Brain microvascular endothelial cell (primary cell): ENCODE measurements at regions not wholly inside any gene's neighbourhood (a gene's known extent, or its start where the extent isn't known, plus 50 kb on each side); places are given as distances from the start of the nearest gene placed in this dataset.
A peak's percentile ranks its signal among the peaks of the same experiment; 100 is the strongest.

Experiments used
- DNase-seq: peaks from one replicate; pipeline ENCODE4 v3.0.0-alpha.2; 2020
- H3K27ac ChIP-seq: fragments of 250-450 bp; sonication (Bioruptor Pico); 2 replicates; pipeline ENCODE4 v1.5.1; 2020; ENCODE audit warnings: mild to moderate bottlenecking, moderate library complexity
- H3K27me3 ChIP-seq: fragments of 250-450 bp; sonication (Bioruptor Pico); replicated peaks from 2 replicates; pipeline ENCODE4 v1.5.1; 2020; ENCODE audit warnings: mild to moderate bottlenecking
- H3K36me3 ChIP-seq: fragments of 250-450 bp; sonication (Bioruptor Pico); replicated peaks from 2 replicates; pipeline ENCODE4 v1.5.1; 2020; ENCODE audit warnings: mild to moderate bottlenecking
- H3K4me3 ChIP-seq: 2 replicates; pipeline ENCODE4 v1.5.1; 2011; ENCODE audit warnings: low read depth, mild to moderate bottlenecking, control low read depth, low read length, moderate library complexity
- in situ Hi-C: cut with HindIII; loops from 2 replicates; pipeline ENCODE4 v1.10.0; 2017; ENCODE audit warnings: low sequenced_read_pairs, low pct_ligation_motif_present
- TF ChIP-seq, protein P1 (sequence below): IDR thresholded peaks from 2 replicates; pipeline ENCODE4 v1.5.1; 2011; ENCODE audit warnings: low read depth, mild to moderate bottlenecking, moderate library complexity, low read length, control low read depth, inconsistent platforms; ENCODE audit errors: missing control alignments

DNA sequence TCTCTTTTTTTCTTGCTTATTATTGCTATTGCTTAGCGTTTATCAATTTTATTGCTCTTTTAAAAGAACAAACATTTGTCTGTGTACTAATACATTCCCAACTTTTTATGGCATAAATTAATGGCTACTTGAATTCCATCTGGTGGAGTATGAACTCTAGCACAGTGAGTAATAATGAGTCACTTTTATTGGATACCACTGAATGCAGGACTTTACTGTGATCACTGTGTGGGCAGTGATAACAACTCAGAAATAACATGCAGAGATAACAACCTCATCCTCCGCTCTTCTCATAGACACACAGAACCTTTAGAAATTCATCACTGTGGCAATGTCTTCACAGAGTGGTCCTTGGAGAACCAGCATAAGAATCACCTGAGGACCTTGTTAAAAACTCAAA is 139.5 kb upstream of the PRNP start:
- Histone ChIP-seq H3K4me3 (no peak overlapping the region), H3K27me3 (no peaks in the 10 kb centered on the region), H3K27ac (peak overlapping the region; percentile 89), H3K36me3 (no peaks in the 10 kb centered on the region)
- DNase-seq, result peak; percentile 88
- TF ChIP-seq, protein P1, sequence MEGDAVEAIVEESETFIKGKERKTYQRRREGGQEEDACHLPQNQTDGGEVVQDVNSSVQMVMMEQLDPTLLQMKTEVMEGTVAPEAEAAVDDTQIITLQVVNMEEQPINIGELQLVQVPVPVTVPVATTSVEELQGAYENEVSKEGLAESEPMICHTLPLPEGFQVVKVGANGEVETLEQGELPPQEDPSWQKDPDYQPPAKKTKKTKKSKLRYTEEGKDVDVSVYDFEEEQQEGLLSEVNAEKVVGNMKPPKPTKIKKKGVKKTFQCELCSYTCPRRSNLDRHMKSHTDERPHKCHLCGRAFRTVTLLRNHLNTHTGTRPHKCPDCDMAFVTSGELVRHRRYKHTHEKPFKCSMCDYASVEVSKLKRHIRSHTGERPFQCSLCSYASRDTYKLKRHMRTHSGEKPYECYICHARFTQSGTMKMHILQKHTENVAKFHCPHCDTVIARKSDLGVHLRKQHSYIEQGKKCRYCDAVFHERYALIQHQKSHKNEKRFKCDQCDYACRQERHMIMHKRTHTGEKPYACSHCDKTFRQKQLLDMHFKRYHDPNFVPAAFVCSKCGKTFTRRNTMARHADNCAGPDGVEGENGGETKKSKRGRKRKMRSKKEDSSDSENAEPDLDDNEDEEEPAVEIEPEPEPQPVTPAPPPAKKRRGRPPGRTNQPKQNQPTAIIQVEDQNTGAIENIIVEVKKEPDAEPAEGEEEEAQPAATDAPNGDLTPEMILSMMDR, result no peak
- in situ Hi-C loops, result no loop called here

GRCh38 chr20:4546342-4546741 is 139.9 kb upstream of the PRNP start:
- H3K27me3 ChIP-seq, result no peaks in the 10 kb centered on the region
- TF ChIP-seq, protein P1, result no peak
- H3K4me3 ChIP-seq, result no peak overlapping the region
- in situ Hi-C loops, result no loop called here
- peak overlapping the region; percentile 89 for H3K27ac ChIP-seq
- no peak for DNase-seq
- H3K36me3 ChIP-seq, result no peaks in the 10 kb centered on the region

GRCh38 chr20:4545526-4545925 is 140.7 kb upstream of the PRNP start:
- in situ Hi-C loops, result no loop called here
- Histone ChIP-seq H3K36me3 (no peaks in the 10 kb centered on the region), H3K27ac (peak overlapping the region; percentile 89), H3K4me3 (no peak overlapping the region), H3K27me3 (no peaks in the 10 kb centered on the region)
- peak; percentile 57 for DNase-seq
- TF ChIP-seq, protein P1, result no peak

DNA sequence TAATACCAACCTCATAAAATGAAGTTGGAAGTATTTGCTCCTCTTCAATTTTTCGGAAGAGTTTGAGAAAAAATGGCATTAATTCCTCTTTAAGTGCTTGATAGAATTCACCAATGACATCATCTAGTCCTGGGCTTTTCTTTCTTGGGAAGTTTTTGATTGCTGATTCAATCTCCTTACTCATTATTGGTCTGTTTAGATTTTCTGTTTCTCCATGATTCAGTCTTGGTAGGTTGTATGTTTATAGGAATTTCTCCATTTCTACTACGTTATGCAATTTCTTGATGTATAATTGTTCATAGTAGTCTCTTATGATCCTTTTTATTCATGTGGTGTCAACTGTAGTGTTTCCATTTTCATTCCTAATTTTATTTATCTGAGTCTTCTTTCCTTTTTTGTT is 141.5 kb upstream of the PRNP start:
- Histone ChIP-seq H3K27ac (peak overlapping the region; percentile 89), H3K36me3 (no peaks in the 10 kb centered on the region), H3K27me3 (no peaks in the 10 kb centered on the region), H3K4me3 (no peak overlapping the region)
- TF ChIP-seq, protein P1, result no peak
- in situ Hi-C loops, result no loop called here
- no peak for DNase-seq

GRCh38 chr20:4542270-4542669 is 144.0 kb upstream of the PRNP start:
- Histone ChIP-seq H3K27me3 (no peaks in the 10 kb centered on the region), H3K4me3 (no peak overlapping the region), H3K36me3 (no peaks in the 10 kb centered on the region), H3K27ac (no peak overlapping the region)
- in situ Hi-C loops, result no loop called here
- DNase-seq, result no peak
- TF ChIP-seq, protein P1, result no peak

- DNase-seq, result no peak
- in situ Hi-C loops, result no loop called here
- H3K27ac ChIP-seq, result no peak overlapping the region
- TF ChIP-seq, protein P1, result no peak
- H3K4me3 ChIP-seq, result no peak overlapping the region
- no peaks in the 10 kb centered on the region for H3K27me3 ChIP-seq
- no peaks in the 10 kb centered on the region for H3K36me3 ChIP-seq
Measured at GRCh38 chr20:4534315-4534714, 151.9 kb upstream of the PRNP start.
